ENCODE measurements at regions not wholly inside any gene's neighbourhood (a gene's known extent, or its start where the extent isn't known, plus 50 kb on each side); places are given as distances from the start of the nearest gene placed in this dataset.

GRCh38 chr12:118760623-118761022, 220.7 kb upstream of the SRRM4 start:
- no peak for DNase-seq (ENCODE audit: low read depth)

DNA sequence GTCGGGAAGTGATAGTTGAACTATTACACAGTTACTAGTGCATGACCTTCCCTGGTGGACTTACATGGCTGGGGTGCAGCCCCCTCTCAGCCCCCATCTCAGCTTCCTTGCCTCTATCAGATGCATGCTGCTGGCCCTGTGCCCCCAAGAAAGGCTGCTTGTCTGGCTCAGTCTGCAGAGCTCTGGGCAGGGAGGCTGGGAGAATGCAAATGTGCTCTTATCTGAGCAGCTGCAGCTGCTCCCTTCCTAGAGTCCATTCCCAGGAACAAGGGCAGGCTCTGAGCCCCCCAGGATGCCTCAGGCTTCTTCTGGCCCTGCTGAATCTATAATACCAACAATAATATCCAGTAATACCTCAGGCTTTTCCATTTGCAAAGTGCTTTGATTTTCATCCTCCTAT, 218.1 kb upstream of the SRRM4 start:
- DNase-seq (ENCODE audit: low read depth), result no peak

- no peak for DNase-seq (ENCODE audit: low read depth)
Measured at GRCh38 chr12:118773956-118774723, 207.2 kb upstream of the SRRM4 start.

DNA sequence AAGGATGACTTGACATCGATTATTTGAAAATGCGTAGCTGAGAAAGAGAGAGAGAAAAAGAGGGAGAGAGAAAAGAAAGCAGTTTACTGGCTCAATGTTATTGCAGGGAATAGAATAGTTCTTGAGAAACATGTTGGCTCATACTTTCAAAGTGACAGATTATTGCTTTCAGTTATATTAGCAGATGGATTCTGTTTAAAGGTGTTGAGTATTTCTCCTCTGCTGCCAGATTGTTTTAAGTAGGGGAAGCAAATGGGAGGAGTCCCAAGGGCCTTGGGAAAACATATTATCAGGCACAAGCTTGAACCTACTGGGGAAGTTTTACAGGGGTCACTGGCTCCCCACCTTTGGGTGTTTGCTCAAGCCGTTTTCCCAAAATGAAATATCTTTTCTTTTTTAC, 203.8 kb upstream of the SRRM4 start:
- DNase-seq (ENCODE audit: low read depth), result no peak

- no peak for DNase-seq (ENCODE audit: low read depth)
Measured at GRCh38 chr12:118778077-118778476, 203.3 kb upstream of the SRRM4 start.

GRCh38 chr12:118780939-118781338, 200.4 kb upstream of the SRRM4 start:
- DNase-seq (ENCODE audit: low read depth), result no peak

GRCh38 chr12:118781692-118782091, 199.6 kb upstream of the SRRM4 start:
- no peak for DNase-seq (ENCODE audit: low read depth)

DNA sequence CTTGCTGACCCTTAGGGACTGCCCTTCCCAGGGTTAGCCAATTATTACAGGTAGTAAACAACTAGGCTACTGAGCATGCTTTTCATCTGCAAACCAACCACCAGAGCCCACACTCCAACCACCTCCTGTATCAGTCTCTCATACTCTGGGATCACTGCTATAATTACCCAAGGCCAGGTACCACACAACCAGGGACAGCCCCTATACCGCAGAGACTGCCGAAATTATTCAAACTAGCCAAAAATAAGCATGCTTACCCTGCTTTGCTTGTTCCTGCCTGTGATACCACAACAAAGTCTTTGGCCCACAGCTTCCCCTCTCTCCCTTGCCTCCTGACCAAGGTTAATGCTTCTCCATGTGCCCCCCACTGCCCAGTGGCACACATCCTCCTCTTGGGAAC, 197.6 kb upstream of the SRRM4 start:
- DNase-seq (ENCODE audit: low read depth), result no peak

- no peak for DNase-seq (ENCODE audit: low read depth)
Measured at GRCh38 chr12:118790578-118790977, 190.8 kb upstream of the SRRM4 start.

DNA sequence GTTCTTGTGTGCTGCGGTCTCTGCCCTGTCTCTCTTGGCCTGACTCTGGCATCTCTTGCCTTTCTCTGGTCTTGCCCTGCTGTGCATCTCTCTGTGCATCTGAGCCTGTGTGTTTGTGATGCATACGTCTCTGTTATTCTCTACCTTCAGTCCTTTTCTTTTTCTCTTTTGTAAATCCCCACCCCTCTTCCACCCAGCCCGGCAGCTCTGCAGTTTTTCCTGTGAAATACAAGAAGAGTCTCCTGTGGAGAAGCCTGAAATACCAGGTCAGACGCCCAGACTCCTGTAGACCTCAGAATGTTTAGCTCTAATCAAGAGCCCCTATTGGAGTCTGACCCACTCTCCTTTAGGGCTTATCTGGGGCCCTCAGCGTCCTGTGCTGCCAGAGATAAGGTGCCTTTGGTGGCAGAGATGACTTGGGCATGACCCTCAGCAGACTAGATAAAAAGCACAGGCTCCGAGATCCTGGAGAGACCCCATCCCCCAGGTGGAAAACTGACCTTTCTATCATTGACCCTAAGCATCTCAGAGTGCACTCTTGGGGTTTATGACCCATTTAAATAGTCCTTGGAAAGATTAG, 167.5 kb upstream of the SRRM4 start:
- no peak for DNase-seq (ENCODE audit: low read depth)

DNA sequence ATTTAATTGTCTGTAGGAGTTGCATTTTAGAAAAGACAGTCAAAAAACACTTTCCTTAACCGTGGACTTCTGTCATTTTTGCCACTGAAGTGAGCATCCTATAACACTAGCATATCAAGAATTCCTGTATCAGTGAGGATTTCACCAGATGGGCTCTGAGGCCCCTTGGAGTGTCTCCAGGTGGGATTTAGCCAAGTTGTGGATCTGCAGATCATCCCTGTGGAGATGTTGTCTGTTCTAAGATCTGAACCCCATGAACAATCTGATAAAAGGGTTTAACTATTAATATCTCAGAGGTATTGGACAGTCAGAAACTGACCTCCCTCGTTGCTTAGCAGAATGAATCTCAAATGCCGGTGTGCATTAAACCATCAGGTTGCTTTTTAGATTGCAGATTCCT, 165.0 kb upstream of the SRRM4 start:
- no peak for DNase-seq (ENCODE audit: low read depth)

DNA sequence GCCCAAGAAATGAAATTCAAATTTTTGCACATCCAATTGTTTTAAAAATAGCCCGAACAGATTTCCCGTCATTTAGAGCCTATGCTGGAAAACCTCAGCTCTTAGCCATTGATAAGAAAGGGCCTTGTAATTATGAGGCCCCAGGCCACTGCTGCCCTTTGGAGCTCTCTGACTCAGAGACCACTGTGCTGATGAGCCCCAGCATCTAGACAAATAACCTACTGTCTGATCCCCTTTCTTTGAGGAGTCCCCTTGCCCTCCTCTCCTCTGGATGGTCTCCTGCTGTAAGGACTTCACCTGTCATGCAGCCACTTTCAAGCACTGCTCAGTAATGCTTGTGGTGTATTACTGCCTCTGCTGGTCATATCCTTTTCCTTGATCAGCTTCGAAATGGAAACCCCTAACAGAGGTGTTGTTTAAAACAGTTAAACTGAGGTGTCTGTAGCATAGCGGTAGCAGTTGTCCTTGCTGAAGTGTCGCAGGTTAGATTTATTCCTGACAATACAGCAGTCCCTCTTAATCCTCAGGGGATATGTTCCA, 159.9 kb upstream of the SRRM4 start:
- DNase-seq (ENCODE audit: low read depth), result no peak

DNA sequence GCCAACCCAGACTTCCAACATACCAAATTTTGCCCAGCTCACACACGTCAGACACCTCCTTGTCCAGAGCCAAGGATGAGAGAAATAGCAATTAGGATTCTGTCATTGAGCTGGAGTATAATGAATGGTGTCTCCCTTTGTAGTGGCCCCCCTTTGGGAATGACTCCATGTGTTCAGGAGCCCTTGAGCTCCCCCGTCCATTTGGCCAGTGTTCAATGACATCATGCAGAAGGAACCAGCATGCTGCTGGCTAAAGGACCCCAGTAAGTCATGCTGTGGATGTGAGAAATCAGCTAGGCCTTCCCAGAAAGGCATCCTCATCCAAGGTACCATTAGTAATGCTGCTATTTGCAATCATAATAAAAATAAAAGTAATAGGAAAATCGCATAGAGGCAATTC, 158.8 kb upstream of the SRRM4 start:
- DNase-seq (ENCODE audit: low read depth), result no peak

GRCh38 chr12:118827047-118827446, 154.3 kb upstream of the SRRM4 start:
- DNase-seq (ENCODE audit: low read depth), result no peak

GRCh38 chr12:118827606-118828005, 153.7 kb upstream of the SRRM4 start:
- DNase-seq (ENCODE audit: low read depth), result no peak

DNA sequence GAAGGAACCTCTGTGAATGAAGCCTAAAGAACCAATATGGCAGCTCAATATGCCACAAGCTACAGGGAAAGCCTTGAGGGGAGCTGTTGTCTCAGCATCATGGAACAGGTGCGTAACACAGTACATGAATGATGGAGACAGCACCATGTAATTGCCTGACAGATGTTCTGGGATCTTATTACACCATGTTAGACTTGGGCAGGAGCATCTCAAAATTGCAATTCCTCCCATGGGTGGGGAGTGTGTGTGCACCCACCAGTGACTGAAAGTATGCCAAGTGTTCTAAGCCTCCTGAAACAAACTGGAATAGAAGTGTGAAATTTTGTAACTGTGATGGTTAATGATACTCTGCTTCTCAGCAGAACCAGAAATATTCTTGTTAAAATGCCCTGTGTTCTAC, 151.0 kb upstream of the SRRM4 start:
- DNase-seq (ENCODE audit: low read depth), result no peak

DNA sequence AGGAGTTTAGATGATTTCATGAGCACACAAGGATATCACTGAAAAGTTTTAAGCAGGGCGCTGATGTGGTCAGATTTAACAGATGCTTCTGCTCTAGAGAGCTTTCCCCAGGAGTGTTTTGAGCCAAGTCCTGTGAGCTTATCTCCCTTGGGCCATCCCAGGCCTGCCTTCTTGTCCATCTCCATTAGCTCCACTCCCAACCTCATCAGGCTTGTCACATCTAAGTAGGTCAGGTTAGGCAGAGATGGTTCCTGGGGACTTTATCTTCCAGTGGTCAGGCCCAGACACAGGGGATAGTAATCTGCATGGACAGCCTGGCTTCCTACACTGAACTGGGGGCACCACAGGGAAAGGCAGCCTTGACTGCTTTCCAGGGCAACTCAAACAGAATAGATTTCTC, 145.4 kb upstream of the SRRM4 start:
- no peak for DNase-seq (ENCODE audit: low read depth)

- no peak for DNase-seq (ENCODE audit: low read depth)
Measured at GRCh38 chr12:118840399-118840798, 140.9 kb upstream of the SRRM4 start.

DNA sequence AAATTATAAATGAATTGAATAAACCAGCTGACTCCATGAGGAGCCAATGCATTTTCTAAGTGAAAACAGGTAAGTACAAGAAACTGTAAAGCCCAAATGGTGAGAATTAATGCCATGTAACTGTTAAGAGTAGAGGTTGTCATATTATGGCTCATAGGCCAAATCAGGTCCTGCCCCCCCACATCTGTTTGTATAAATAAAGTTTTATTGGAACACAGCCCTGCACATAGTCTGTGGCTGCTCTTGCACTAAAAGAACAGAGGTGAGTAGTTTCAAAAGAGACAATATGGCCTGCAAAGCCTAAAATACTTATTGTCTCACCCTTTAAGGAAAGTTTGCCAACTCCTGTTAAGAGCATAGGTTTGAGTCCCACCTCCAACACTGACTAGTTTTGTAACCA, 140.5 kb upstream of the SRRM4 start:
- DNase-seq (ENCODE audit: low read depth), result no peak

GRCh38 chr12:118841588-118841987, 139.8 kb upstream of the SRRM4 start:
- DNase-seq (ENCODE audit: low read depth), result no peak

- DNase-seq (ENCODE audit: low read depth), result no peak
Measured at GRCh38 chr12:118842866-118843265, 138.5 kb upstream of the SRRM4 start.

DNA sequence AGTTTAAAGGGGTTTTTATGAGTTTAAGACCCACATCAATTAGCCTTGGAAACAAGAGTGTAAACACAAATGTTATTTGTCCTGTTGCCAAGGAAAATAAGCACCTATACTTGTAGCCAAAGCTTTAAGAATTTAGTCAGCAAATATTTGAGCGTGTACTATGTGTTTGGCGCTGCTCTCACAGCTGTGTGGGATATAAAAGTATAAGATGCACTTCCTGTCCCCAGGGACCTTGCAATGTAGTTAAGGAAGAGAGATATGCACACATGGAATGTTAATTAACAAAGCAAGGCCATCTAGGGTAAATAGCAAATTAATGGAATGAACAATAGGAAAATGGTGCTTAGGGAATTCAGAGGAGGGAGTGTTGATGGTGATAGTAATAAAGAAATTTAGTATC, 134.9 kb upstream of the SRRM4 start:
- no peak for DNase-seq (ENCODE audit: low read depth)

- peak; percentile 45 for DNase-seq (ENCODE audit: low read depth)
Measured at GRCh38 chr12:118850244-118850825, 131.0 kb upstream of the SRRM4 start.

Data from CMK (cell line).